Ovary (tissue), 7 donors: ENCODE measurements at regions not wholly inside any gene's neighbourhood (a gene's known extent, or its start where the extent isn't known, plus 50 kb on each side); places are given as distances from the start of the nearest gene placed in this dataset.

ENCODE experiments used
- DNase-seq, 5 donors: peaks; one replicate each; pipeline ENCODE4 v3.0.0-alpha.2; 2019 to 2020
- H3K27ac ChIP-seq, 2 donors: fragments of 200-600 bp; one replicate each; pipeline versions ENCODE4 v1.5.1 to v1.8.0; 2019 to 2022
- H3K27me3 ChIP-seq: fragments of 200-600 bp; one replicate; pipeline ENCODE4 v1.8.0; 2022
- H3K36me3 ChIP-seq: fragments of 200-600 bp; sonication (generic); one replicate; pipeline ENCODE4 v1.5.1; 2019
- H3K4me1 ChIP-seq: one replicate; pipeline ENCODE4 v1.8.1; 2013; ENCODE audit warnings: mild to moderate bottlenecking, moderate library complexity; ENCODE audit not compliant: insufficient read depth
- H3K4me3 ChIP-seq: fragments of 200-600 bp; sonication (generic); one replicate; pipeline ENCODE4 v1.5.1; 2017
- H3K9me3 ChIP-seq, 2 donors: fragments of 200-600 bp in 1 of 2; sonication (generic) in 1 of 2; one replicate each; pipeline versions ENCODE4 v1.5.1 to v1.8.1; 2013 to 2019; ENCODE audit warnings: mild to moderate bottlenecking in 1 of 2, moderate library complexity in 1 of 2
- EP300 ChIP-seq: sonication (generic); formaldehyde crosslinking; IDR thresholded peaks from one replicate; pipeline ENCODE4 v1.6.1; 2017; ENCODE audit warnings: antibody characterized with exemption
- POLR2A ChIP-seq: fragments of 450-650 bp; IDR thresholded peaks from one replicate; pipeline ENCODE4 v1.6.1; 2017; ENCODE audit warnings: antibody characterized with exemption, mild to moderate bottlenecking, moderate library complexity
- WGBS, 3 donors: extraction: QIAGEN DNeasy Blood & Tissue Kit in 1 of 3; methylation state at CpG; one replicate each; pipeline versions ENCODE4 v1.1.5 to v1.1.7; 2013 to 2017; 5-methylcytosine and 5-hydroxymethylcytosine counted together
- intact Hi-C, 4 donors: fragments of 100-400 bp; cut with DNase I; formaldehyde crosslinking; loops; one replicate each; pipeline versions ENCODE4 v1.11.0 to v1.15.1; 2022 to 2023
- TF ChIP-seq, protein P1 (sequence below), 3 donors: fragments of 450-650 bp in 2 of 3; fragments of 200-600 bp in 1 of 3; IDR thresholded peaks; one replicate each; pipeline versions ENCODE4 v1.5.1 to v1.8.0; 2016 to 2022; ENCODE audit warnings: antibody characterized with exemption in 3 of 3, mild to moderate bottlenecking in 1 of 3
- donor health status: DM: no; HTN: no; CAD: no; lungs with moderate emphysema.
- donor health status: DM: no; HTN: no; CAD: no.
- donor health status: Bipolar disorder and iron deficiency.
- donor health status: DM: no; HTN: no; CAD: no.
- donor health status: DM: yes; HTN: yes; CAD: no.

DNA sequence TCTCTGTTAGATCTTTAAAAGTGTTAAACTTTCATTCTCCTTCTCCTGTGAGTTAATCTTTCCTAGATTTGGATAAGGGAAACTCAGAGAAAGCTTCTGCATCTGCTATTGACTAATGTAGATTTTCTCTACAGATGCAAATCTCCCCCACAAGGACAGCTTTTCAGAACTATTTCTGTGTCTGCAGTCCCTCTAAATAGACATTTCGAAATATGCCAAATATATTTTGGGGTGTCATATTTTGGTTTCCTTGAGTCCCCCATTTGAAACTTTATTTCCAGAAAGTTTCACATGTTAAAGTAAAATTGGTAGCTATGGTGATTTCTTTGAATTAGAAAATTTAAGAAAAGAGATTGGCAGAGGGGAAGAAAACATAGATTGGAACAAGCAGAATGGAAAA, 852.3 kb upstream of the ALCAM start:
- no peak for DNase-seq
- WGBS, 3 donors: 80 to 87% (median 85%) methylated on average over 1 of the region's 1 CpG
- TF ChIP-seq EP300: no peak
- TF ChIP-seq, protein P1, sequence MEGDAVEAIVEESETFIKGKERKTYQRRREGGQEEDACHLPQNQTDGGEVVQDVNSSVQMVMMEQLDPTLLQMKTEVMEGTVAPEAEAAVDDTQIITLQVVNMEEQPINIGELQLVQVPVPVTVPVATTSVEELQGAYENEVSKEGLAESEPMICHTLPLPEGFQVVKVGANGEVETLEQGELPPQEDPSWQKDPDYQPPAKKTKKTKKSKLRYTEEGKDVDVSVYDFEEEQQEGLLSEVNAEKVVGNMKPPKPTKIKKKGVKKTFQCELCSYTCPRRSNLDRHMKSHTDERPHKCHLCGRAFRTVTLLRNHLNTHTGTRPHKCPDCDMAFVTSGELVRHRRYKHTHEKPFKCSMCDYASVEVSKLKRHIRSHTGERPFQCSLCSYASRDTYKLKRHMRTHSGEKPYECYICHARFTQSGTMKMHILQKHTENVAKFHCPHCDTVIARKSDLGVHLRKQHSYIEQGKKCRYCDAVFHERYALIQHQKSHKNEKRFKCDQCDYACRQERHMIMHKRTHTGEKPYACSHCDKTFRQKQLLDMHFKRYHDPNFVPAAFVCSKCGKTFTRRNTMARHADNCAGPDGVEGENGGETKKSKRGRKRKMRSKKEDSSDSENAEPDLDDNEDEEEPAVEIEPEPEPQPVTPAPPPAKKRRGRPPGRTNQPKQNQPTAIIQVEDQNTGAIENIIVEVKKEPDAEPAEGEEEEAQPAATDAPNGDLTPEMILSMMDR (IDR thresholded peaks at IDR 0.05): no peak

DNA sequence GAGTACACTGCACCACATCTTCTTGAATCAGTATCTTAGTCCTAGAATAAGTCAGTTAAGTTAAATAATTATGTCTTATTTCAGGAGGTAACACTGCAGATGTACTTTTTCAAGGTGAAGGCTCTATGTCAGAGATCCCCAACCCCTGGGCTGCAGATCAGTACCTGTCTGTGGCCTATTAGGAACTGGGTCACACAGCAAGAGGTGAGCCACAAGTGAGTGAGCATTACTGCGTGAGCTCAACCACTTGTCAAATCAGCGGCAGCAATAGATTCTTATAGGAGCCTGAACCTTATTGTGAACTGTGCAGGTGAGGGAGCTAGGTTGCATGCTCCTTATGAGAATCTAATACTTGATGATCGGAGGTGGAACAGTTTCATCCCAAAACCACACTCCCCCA, 851.9 kb upstream of the ALCAM start:
- intact Hi-C loops: no loop called here
- Histone ChIP-seq H3K27ac (no peak overlapping the region), H3K9me3 (no peaks in the 10 kb centered on the region), H3K36me3 (no peaks in the 10 kb centered on the region), H3K4me3 (no peak overlapping the region), H3K4me1 (no peaks in the 10 kb centered on the region), H3K27me3 (no peaks in the 10 kb centered on the region)
- WGBS, 3 donors: 92 to 98% (median 97%) methylated on average over 3 of the region's 3 CpGs
- no peak for TF ChIP-seq EP300
- no peak for TF ChIP-seq POLR2A
- TF ChIP-seq, protein P1 (IDR thresholded peaks at IDR 0.05): no peak
- DNase-seq: no peak

More for the DNA sequence above, 852.3 kb upstream of the ALCAM start:
- H3K27me3 ChIP-seq: no peaks in the 10 kb centered on the region
- H3K27ac ChIP-seq: no peak overlapping the region
- H3K4me3 ChIP-seq: no peak overlapping the region
- intact Hi-C loops: no loop called here
- no peaks in the 10 kb centered on the region for H3K36me3 ChIP-seq
- no peaks in the 10 kb centered on the region for H3K9me3 ChIP-seq
- H3K4me1 ChIP-seq: no peaks in the 10 kb centered on the region

DNA sequence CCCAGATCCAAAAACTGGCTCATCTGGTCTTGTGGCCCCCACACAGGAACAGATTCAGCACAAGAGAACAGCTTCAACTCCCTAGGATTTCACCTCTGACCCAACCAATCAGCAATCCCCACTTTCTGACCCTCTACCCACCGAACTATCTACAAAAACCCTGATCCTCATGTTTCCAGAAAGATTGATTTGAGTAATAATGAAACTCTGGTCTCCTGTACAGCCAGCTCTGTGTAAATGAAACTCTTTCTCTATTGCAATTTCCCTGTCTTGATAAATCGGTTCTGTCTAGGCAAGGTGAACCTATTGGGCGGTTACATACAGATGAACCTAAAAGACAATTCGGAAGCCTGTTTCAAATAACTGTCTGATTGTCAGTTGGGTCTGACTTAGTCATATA, 847.6 kb upstream of the ALCAM start:
- H3K4me3 ChIP-seq: no peak overlapping the region
- 64 to 79% (median 71%) methylated on average over 4 of the region's 4 CpGs for WGBS, 3 donors
- DNase-seq: no peak
- H3K4me1 ChIP-seq: no peaks in the 10 kb centered on the region
- H3K36me3 ChIP-seq: no peaks in the 10 kb centered on the region
- intact Hi-C loops: no loop called here
- no peak overlapping the region for H3K27ac ChIP-seq
- H3K9me3 ChIP-seq: no peaks in the 10 kb centered on the region
- H3K27me3 ChIP-seq: no peaks in the 10 kb centered on the region
- TF ChIP-seq EP300 (no peak), POLR2A (no peak)
- TF ChIP-seq, protein P1 (IDR thresholded peaks at IDR 0.05): no peak

DNA sequence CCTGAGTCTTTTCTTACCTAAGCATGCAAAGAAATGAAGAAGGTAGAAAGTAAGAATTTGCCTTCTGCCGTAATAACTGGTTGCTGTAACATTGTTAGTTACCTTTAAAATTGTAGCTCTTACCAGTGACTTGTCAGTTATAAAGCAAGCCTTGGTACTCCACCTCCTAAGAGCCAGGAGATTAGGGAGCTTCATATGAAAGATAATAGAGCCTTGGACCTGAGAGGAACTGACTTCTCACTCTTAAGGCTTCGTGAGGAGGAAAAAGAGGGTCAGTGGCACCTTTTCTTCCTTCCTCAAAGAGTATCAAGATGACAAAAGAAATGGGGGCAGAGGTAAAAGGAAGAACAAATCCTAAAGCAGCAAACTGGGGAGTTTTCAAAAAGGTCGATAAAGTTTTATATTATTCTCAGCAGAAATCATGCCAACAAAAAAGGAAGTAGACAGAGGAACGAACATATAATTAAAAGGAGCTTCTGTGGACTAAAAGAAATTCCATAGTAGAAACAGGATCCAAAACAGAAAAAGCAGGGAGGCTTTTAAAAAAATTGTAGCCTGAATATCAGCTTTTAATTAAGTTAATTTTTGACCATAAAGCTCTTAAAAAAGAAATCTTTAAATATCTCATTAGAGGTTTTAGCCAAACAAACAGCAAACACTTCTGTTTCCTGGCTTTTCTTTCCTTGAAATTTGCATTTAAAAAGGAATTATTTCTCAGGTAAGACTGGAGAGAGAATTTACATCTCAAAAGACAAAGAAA, 847.1 kb upstream of the ALCAM start:
- no peaks in the 10 kb centered on the region for H3K9me3 ChIP-seq
- no peaks in the 10 kb centered on the region for H3K27me3 ChIP-seq
- intact Hi-C loops: no loop called here
- WGBS, 3 donors: 25 to 50% (median 46%) methylated on average over 4 of the region's 4 CpGs
- no peak for DNase-seq
- no peak overlapping the region for H3K4me3 ChIP-seq
- TF ChIP-seq POLR2A (no peak), EP300 (no peak)
- TF ChIP-seq, protein P1 (IDR thresholded peaks at IDR 0.05): no peak
- H3K27ac ChIP-seq: no peak overlapping the region
- no peaks in the 10 kb centered on the region for H3K36me3 ChIP-seq
- H3K4me1 ChIP-seq: no peaks in the 10 kb centered on the region
